Lung (tissue), 11 donors: ENCODE measurements at regions not wholly inside any gene's neighbourhood (a gene's known extent, or its start where the extent isn't known, plus 50 kb on each side); places are given as distances from the start of the nearest gene placed in this dataset.
"Not testable (repeated sequence)": the region's sequence is repeated elsewhere in the genome, so short reads cannot be mapped to it uniquely, and the experiment has no call there.

Experiments
- ATAC-seq: fragments of 200-7000 bp; cut with Tn5 transposase; one replicate; pipeline ENCODE4 v1.9.1; 2020; ENCODE audit warnings: moderate number of reproducible peaks; ENCODE audit not compliant: insufficient read depth, low FRiP score
- DNase-seq, 3 donors: peaks; one replicate each; pipeline ENCODE4 v3.0.0-alpha.2; 2013 to 2017
- H3K27ac ChIP-seq, 2 donors: one replicate each; pipeline ENCODE4 v1.5.1; 2013; ENCODE audit warnings: mild to moderate bottlenecking in 2 of 2, moderate library complexity in 2 of 2, control low read depth in 1 of 2, inconsistent platforms in 1 of 2, low read depth in 1 of 2, low read length in 1 of 2
- H3K27me3 ChIP-seq, 3 donors: one replicate each; pipeline ENCODE4 v1.5.1; 2013; ENCODE audit warnings: low read length in 2 of 3; ENCODE audit not compliant: control insufficient read depth in 3 of 3, insufficient read depth in 3 of 3
- H3K36me3 ChIP-seq, 4 donors: one replicate each; pipeline ENCODE4 v1.5.1; 2013; ENCODE audit warnings: low read length in 4 of 4, mild to moderate bottlenecking in 1 of 4, moderate library complexity in 1 of 4; ENCODE audit not compliant: control insufficient read depth in 4 of 4, insufficient read depth in 4 of 4
- H3K4me1 ChIP-seq, 5 donors: one replicate each; pipeline ENCODE4 v1.5.1; 2013; ENCODE audit warnings: low read length in 5 of 5, mild to moderate bottlenecking in 2 of 5, moderate library complexity in 1 of 5; ENCODE audit not compliant: control insufficient read depth in 5 of 5, insufficient read depth in 5 of 5
- H3K4me3 ChIP-seq: one replicate; pipeline ENCODE4 v1.5.1; 2013; ENCODE audit warnings: mild to moderate bottlenecking, control low read depth, moderate library complexity
- H3K9ac ChIP-seq, 2 donors: one replicate each; pipeline ENCODE4 v1.5.1; 2013; ENCODE audit warnings: low read length in 2 of 2, control low read depth in 1 of 2; ENCODE audit not compliant: insufficient read depth in 1 of 2
- H3K9me3 ChIP-seq, 4 donors: one replicate each; pipeline ENCODE4 v1.5.1; 2013; ENCODE audit warnings: low read length in 3 of 4, mild to moderate bottlenecking in 1 of 4, moderate library complexity in 1 of 4; ENCODE audit not compliant: control insufficient read depth in 4 of 4, insufficient read depth in 3 of 4
- WGBS, 2 donors: extraction: QIAGEN DNeasy Blood & Tissue Kit; methylation state at CpG; one replicate each; pipeline ENCODE4 v1.1.7; 2013; 5-methylcytosine and 5-hydroxymethylcytosine counted together
- TF ChIP-seq, protein P1 (sequence below): IDR thresholded peaks from 2 replicates; pipeline ENCODE4 v1.5.1; 2012; ENCODE audit warnings: mild to moderate bottlenecking; ENCODE audit errors: control extremely low read depth, extremely low read depth
- donor health status: control.
- donor health status: control.
- donor health status: Bipolar disorder and iron deficiency.
- donor health status: healthy.
- donor health status: DM: yes; HTN: yes; CAD: no.

DNA sequence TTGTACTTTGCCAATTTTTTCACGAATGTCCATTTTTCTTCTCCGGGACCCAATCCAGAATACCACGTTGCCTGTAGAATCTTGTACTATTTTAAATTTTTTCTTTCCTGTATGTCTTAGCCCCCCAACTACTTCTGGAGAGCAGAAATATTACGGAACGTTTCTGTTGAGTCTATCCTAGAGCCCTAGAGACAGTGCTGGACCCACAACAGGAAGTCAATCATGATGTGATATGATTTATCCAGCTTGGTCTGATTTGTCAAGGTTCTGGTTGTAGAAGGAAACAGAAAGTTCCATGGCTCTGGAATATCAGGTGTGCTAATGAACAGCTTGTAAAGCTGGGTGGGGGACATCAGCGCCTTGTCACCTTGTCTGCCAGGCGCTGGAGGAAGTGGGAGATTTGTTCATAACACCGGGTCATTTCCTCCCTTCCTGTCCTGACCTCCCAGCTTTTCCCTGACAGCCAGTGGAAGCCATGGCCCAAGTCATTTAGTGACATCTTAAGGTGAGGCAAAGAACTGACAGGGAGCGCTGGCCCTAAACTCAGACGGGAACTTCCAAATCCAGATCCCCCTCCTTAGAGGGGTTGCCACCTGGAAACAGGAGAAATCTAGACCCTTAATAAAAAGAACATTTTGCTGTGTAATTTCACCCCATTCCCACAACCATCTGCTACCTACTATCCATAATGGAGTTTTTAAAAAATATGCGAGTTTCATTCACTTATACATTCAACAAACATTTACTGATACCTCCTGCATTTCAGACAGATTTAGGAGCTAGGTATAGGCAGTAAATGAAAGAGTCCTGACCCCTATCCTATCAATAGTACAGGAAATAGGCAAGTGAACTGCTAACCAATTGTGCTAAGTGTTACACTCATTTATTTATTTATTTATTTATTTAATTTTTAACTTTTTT is 130.5 kb downstream of the ZFP64 start:
- 37 to 44% methylated on average over 11 of the region's 11 CpGs for WGBS, 2 donors
- Histone ChIP-seq H3K36me3 (no peaks in the 10 kb centered on the region), H3K4me1 (peaks cover 0 to 2% (median 0%) of the 10 kb centered on the region in 5 donors), H3K27me3 (no peaks in the 10 kb centered on the region), H3K4me3 (no peak overlapping the region), H3K9ac (no peak overlapping the region), H3K9me3 (peaks cover 2 to 9% (median 6%) of the 10 kb centered on the region in 4 donors), H3K27ac (no peak overlapping the region)
- ATAC-seq, result no peak
- DNase-seq, result peak; percentile 43 to 67 (median 62)
- TF ChIP-seq, protein P1, sequence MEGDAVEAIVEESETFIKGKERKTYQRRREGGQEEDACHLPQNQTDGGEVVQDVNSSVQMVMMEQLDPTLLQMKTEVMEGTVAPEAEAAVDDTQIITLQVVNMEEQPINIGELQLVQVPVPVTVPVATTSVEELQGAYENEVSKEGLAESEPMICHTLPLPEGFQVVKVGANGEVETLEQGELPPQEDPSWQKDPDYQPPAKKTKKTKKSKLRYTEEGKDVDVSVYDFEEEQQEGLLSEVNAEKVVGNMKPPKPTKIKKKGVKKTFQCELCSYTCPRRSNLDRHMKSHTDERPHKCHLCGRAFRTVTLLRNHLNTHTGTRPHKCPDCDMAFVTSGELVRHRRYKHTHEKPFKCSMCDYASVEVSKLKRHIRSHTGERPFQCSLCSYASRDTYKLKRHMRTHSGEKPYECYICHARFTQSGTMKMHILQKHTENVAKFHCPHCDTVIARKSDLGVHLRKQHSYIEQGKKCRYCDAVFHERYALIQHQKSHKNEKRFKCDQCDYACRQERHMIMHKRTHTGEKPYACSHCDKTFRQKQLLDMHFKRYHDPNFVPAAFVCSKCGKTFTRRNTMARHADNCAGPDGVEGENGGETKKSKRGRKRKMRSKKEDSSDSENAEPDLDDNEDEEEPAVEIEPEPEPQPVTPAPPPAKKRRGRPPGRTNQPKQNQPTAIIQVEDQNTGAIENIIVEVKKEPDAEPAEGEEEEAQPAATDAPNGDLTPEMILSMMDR, result no peak

DNA sequence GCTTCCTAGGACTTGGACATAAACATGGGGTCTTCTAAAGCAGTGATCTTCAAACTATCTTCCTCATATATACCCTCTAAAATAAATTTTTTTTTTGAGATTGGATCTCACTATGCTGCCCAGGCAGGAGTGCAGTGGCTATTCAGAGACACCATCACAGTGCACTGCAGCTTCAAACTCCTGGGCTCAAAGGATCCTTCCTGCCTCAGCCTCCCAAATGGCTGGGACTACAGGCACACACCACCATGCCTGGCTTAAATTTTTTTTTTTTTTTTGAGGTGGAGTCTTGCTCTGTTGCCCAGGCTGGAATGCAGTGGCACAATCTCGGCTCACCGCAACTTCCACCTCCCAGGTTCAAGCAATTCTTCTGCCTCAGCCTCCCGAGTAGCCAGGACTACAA is 134.4 kb downstream of the ZFP64 start:
- H3K9me3 ChIP-seq, result peaks cover 0 to 10% (median 6%) of the 10 kb centered on the region in 4 donors
- not testable (repeated sequence) for DNase-seq, H3K27ac ChIP-seq, H3K4me3 ChIP-seq, H3K27me3 ChIP-seq, ATAC-seq, H3K36me3 ChIP-seq, H3K9ac ChIP-seq, H3K4me1 ChIP-seq
- WGBS, 2 donors, result 98 to 99% methylated on average over 3 of the region's 3 CpGs

DNA sequence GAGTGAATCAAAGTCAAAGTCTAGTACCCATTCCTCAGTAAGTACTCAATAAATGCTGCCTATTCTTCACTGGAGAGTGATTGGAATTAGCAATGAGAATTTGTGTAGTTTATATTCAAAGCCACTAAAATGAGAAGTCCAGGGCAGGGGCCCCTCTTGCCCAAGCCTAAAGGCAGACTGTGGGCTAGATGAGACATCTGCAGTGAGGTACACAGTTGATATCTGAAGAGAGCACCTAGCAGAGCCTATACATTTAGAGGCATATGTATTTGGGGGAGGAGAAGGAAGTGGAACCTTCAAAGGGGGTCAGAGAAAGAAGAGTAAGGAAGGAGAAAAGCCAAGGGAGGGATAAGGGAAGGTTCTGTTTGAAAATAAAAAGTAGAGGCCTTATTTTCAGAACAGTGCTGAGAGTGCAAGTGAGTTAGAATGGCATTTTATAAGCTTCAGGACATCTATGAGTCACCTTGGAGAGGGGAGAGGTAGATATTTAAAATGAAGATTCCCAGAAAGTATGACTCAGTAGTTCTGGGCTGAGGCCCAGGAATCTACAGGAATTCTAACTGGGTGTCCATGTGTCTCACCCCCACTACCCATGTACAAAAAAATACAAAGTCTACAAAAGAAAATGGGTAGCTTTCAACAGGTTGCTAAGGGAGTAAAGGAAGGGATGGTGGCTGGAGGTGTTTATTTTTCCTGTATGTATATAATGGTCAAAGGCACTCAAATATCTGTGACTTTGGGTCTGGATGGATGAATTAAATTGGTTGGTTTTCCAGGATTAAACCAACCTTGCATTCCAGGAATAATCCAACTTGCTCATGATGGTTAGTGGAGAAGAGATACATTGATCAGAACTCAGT is 135.1 kb downstream of the ZFP64 start:
- no peaks in the 10 kb centered on the region for H3K27me3 ChIP-seq
- H3K4me1 ChIP-seq, result peaks cover 0 to 2% (median 0%) of the 10 kb centered on the region in 5 donors
- DNase-seq, result no peak
- no peak overlapping the region for H3K27ac ChIP-seq
- no peak for ATAC-seq
- H3K9me3 ChIP-seq, result peaks cover 0 to 10% (median 6%) of the 10 kb centered on the region in 4 donors
- no peak overlapping the region for H3K9ac ChIP-seq
- TF ChIP-seq, protein P1, result no peak
- H3K36me3 ChIP-seq, result no peaks in the 10 kb centered on the region
- no peak overlapping the region for H3K4me3 ChIP-seq

DNA sequence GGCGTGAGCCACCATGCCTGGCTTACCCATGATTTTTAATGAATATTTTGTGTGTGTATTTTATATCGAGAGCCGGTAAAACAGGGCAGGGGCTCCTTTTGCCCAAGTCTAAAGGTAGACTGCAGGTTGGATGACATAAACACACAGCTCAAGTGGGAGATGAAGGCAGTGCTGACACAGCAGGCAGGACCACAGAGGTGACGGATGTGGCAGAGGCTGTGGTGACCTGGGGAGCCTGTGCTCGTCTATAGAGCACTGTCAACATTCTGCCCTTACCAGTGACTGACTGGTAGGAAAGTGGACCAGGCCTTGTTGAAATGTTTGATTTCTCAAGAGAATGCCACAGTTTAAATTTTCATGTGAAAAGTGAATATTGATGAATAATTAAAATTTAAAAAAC is 137.5 kb downstream of the ZFP64 start:
- TF ChIP-seq, protein P1, result no peak
- H3K9me3 ChIP-seq, result peaks cover 0 to 10% (median 6%) of the 10 kb centered on the region in 4 donors
- DNase-seq (no peak), ATAC-seq (no peak)
- no peak overlapping the region for H3K4me3 ChIP-seq
- no peak overlapping the region for H3K9ac ChIP-seq
- H3K36me3 ChIP-seq, result no peaks in the 10 kb centered on the region
- no peaks in the 10 kb centered on the region for H3K27me3 ChIP-seq
- no peak overlapping the region for H3K27ac ChIP-seq
- H3K4me1 ChIP-seq, result peaks cover 0 to 2% (median 0%) of the 10 kb centered on the region in 5 donors
- WGBS, 2 donors, result 94% methylated on average over 5 of the region's 5 CpGs
